NCI-H82 treated with DMSO at 0.1 percent for 48 hours (cell line): ENCODE measurements at regions not wholly inside any gene's neighbourhood (a gene's known extent, or its start where the extent isn't known, plus 50 kb on each side); places are given as distances from the start of the nearest gene placed in this dataset.

Experiments
- DNase-seq: peaks from one replicate; lab custom pipeline; 2025; ENCODE audit not compliant: unreplicated experiment; lab: John Stamatoyannopoulos, UW

DNA sequence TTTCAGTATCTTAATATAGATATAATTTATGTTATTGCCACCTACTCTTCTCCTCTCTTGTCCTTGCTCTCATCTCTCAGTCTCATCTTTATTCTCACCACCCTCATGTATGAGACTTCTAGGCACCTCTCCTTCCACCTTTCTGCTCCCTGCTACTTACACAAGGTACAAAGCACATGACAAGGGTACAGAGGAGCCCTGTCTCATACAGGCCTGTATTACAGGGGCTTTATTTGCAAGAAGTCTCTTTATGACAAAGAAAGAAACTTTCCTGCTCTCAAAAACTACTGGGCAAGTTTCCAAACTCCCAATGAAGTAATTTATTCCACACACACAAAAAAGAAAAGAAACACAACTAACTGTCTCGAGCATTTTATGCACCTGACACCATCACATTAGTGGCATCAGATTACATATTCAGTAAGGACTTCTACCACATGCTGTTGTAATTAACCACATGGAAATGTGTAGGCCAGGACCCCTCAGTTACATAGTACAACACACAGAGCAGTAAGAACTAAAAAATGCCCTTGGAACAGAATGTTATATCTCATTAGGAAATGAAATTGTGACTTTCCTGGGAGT, 253.1 kb downstream of the FZD1 start:
- no peak for DNase-seq

DNA sequence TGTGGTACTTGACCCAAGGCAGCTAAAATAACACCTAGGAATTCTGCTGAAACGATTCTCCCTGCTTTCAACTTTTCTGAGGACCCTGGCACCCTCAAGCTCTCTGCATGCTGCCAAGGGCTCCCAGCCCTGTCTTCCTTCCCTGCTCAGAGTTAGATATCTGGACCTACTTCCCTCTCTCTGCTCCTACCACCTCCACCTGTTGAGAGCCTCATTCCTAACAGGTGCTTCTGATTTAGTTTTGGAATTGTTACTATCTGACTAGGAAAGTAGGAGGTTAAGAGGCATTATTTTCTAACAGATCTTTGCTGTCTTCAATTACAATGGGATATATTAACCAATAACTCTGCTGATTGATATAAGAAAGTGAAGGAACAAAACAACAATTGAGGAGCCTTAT, 253.8 kb downstream of the FZD1 start:
- no peak for DNase-seq

DNA sequence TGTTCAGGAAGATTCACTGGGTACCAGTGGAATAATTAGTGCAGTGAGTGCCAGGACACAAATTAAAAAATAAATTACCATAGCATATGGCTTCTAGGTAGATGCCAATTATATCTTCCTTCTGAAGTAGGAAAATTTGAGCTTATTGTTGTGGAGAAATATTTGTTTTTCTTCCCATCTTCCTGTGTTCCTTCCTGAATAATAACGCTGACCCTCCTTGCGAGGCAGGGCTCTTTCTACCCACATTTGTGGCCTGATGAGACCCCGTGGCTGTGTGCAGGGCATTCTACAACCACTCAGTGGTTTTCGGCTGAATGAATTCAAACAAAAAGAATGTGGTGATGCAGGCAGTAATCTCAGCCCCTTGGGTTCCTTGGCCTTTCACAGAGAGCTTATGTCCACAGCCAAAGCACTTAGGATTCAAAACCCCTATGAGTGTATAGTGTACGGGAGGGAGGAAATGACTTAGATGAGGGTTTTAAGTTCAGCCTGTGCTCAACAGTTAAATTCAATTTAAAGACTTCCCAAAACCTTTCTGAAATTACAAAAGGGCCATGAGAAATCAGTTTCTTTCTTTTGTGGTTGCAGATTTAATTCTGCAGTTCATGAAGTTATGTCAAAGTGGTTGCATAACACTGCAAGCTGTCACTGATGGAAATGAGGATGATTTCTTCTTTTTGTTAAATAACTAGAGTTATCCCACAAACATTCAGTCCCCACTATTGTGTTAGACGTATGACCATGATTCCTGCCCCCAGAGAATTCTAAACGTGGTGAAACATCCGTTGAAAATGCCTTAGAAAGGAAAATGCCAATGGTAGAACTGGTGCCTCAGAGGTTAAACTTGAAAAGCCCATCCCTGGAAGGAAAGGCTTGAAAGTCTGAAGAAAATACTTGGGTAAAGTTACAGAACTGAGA, 255.3 kb downstream of the FZD1 start:
- no peak for DNase-seq

DNA sequence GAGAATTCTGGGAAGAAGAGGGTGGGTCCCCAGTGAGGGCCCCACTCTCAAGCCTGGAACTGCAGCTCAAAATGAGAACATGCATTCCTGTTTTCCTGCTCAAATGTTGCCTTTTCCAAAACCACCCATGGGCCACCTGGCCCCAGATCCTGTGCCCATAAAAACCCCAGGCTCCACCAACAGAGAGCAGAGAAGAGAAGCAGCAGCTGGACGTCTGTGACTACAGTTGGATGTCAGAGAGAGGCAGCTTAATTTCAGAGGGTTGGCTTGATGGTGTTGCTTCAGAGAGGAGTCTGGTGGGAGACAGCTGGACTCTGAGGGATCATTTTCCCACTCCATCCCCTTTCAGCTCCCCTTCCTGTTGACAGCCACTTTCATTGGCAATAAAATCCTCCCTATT, 256.4 kb downstream of the FZD1 start:
- no peak for DNase-seq

DNA sequence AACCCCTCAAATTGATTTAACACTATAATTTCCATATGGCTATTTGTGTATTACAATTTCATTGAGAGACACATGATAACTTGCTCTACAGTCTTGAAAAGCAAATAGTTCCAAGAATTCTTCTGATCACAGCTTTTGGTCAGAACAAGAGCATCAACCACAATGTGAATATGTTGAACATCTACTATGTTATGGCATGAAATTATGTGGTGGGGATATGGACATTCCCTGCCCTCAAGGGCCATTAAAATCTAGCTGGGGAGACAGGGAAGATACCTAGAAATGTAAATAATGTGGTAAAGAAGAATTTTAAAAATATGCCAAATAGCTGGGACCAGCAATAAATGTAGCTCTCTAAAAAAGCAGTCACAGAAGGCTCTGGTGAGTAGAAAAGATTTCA, 262.2 kb downstream of the FZD1 start:
- DNase-seq, result no peak

DNA sequence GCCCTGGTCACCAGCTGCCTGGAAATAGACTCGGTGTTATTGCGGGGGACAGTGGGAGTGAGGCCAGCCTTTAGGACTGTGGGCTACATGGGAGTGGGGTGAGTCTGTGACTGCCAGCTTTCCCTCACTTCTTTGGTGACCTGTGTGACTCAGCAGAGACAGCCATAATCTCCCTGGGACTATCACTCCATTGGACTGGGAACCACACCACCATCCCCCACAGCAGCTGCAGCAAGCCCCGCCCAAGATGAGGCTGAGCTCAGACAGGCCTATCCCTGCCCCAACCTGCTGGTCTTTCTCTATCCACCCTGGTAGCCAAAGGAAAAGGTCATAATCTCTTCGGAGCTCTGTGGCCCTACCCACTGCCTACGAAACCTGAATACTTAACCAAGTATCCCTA, 263.2 kb downstream of the FZD1 start:
- DNase-seq, result no peak

DNA sequence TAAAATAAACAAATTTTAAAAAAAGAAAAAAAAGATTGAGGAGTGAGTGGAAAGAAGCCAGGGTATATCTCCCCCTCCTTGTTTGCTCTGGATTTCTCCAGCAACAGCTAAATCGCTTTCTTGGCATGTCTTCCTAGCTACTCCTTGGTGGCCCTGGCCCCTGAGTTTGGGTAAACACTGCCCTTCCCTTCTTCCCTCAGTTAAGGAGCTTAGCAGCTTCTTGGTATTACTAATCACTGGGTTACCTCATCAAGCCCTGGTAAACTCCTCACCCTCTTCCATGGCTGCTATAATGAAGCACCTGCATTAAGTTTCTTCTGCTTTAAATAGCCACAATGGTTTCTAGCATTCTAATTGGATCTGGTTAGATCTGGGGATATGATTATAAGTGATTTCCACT, 269.8 kb downstream of the FZD1 start:
- DNase-seq, result peak; percentile 70

DNA sequence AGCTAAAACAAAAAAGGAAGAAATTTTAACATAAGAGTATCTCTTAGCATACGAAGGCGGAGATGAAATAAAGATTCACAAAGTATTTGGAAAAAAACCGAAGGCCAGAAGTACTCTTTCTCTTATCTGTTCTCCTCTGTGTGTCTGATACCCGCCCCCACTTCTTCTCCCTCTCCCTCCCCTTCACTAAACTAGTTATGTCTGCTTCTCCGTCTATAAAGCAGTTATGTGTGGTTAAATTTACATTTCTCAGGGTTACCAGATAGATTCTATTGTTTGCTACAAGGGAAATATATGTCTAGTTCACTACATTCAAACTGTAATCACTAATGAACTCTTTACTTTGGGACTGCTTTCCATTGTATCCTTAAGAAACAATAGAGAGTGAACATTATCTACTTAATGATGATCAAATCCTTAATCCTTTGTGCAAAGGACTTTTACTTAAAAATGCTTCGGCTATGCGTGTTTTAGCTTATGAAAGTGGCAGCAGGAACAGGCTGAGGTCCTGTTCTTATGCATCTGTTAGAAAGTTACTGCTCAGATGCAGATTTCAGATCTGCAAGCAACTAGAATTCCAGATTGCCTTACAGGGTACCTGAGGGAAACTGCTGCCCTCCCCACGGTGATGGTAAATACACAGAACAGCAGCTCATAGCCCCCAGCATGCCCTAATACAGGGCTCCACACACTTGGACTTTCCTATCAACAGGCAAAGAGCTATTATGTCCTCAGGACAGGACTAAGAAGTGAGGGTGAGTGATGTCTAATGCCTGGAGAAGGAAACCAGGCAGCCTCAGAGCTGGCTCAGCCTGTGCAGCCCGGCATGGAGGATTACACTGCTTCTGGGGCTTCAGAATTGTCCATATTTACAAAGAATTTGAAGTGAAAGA, 273.3 kb downstream of the FZD1 start:
- DNase-seq, result peak; percentile 19

DNA sequence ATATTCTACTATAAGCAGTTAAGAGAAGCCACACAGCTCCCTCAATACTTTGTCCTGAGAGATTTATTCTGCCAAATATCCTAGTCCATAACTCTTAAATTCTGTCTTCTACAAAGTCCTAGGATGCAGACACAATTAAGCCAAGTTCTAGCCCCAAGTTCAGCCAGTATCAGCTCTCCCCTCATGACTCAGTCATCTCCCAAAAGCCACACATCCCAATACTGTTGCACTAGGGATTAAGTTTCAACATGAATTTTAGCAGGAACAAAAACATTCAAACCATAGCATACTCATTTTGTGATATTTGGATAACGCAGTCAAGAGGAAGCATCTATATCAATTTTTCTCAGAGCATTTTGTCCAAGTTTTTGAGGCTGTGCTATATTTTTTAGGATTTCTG, 277.4 kb downstream of the FZD1 start:
- no peak for DNase-seq

DNA sequence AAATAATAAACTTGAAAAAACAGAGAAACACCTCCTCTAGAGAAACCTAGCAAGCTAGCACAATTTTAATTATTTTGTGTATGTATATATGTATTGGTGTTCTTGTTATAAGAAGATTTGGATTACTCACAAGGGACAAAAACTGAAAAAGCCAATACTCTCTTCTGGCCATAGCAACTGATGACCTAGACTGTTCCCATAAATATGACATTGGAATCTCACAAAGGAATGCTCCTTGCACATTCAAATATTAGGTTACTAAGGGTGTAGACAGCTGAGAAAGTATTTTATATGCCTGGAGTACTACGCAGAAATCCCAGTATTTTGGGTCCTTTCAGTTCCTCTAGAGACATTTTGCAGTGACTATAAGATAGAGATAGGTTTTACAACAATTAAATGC, 279.4 kb downstream of the FZD1 start:
- DNase-seq, result no peak

DNA sequence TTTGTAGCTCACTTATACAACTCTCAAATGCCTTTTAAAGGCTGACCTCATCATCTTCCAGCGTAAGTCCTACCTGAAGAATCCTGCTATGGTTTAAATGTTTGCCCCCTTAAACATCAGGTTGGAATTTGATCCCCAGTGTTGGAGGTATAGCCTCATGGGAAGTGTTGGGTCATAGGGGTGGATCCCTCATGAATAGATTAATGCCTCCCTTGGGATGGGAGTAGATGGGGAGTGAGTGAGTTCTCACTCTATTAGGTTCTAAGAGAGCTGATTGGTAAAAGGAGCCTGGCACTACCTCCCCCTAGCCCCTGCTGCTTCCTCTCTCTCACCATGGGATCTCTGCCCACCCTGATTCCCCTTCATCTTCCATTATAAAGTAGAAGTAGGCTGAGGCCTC, 285.6 kb downstream of the FZD1 start:
- DNase-seq, result no peak

DNA sequence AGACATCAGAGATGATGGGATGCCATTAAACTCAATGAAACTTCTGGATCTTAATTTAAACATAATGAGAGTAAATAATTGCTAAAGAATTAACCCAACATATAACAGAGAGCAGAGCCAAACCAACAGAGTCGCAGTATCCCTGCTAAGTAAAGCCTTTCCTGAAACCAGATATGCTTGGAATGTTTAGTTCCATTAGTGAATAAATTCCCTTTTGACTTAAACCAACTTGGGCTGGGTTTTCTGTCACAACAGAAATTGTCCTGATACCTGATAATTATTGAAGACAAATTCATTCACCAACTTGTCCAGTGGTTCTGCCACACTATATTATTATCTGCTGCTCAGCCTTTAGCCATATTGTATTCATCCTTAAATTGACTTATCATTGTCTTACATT, 286.7 kb downstream of the FZD1 start:
- no peak for DNase-seq

DNA sequence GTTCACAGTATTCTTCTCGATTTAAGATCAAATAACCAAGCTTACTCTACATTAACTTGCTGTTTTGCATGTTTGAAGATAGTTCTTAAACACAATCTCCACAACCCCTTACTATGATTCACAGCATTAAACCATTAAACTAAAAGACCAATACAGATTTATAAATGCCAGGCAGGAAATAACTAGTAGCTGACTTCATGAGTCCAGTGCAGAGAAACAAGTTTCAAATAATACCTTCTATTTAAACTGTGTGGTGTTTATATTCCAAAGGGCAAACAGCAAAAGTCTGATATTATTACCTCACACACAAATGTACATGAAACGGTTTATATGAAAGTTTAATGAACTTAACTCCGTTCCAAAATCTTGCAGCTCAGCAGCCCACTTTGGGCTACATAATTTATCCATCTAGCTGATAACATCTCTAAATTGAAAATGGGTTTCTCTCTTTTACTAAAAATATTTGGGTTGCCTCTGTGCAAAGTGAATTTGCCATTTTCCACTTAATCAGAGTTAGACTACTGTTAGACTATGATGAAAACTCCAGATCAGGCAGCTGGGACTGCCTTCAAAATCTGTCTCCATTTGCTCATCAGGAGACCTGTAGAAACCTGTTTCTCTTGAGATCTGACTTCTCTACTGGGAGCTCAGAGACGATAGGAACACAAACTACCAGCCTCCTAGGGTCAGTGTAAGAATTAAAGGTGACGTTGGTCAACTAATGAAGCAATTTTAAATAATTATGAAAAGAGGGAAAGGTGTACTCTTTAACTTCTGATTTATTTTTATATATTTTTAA, 287.3 kb downstream of the FZD1 start:
- DNase-seq, result no peak

DNA sequence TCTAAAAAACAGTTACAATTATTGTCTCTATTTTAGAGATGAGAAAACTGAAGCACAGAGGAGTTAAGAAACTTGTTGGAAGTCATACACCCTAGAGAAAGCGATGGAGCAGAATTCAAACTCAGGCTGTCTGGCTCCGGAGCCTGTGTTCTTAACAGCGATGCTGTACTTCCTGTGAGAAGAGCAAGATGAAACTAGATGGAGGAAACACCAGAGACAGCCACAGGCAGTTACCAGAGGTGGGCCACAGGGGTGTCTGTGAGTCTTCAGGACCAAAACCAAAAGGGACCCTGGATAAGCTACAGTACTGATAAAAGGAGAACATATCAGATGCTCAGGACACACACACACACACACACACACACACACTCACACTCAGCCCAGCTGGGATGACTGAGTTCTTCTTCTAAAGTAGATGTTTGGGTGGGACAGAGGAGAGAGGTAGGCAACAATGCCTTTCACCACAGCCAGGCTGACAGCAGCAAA, 289.2 kb downstream of the FZD1 start:
- no peak for DNase-seq

DNA sequence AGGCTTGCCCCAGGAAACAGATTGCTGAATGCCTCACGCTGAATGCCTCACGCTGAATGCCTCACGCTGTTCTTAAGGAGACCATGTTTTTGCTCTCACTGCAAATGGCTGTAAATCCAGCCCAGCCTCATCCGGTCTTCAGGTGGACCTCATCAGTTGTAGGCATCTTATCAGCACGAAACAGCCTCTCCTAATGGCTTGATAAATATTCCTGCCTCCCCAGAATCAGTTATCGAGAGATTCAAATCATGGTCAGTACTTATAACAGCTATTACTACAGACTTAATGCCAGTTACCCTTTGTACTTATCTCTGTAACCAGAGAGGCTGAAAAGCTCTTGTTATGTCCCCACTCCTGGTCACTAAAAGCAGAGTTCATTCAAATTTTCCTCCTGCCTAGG, 290.6 kb downstream of the FZD1 start:
- DNase-seq, result no peak

DNA sequence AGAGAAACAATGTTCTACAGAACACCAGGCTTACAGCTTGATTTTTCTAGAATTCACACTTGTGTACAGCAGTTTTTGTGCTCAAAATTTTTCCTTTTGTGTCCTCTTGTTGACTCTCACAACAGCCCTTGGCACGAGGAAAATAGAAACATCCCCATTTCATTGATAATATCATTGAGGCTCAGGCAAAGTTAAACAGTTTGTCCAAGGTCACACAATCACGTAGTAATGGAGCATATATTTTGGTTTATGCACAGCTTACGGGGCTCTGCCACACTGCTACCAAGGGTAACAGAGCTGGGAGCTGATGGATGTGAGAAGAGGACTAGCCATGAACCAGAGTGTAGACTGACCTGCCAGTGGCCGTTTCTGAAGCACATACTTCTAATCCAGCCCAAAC, 292.0 kb downstream of the FZD1 start:
- DNase-seq, result no peak

DNA sequence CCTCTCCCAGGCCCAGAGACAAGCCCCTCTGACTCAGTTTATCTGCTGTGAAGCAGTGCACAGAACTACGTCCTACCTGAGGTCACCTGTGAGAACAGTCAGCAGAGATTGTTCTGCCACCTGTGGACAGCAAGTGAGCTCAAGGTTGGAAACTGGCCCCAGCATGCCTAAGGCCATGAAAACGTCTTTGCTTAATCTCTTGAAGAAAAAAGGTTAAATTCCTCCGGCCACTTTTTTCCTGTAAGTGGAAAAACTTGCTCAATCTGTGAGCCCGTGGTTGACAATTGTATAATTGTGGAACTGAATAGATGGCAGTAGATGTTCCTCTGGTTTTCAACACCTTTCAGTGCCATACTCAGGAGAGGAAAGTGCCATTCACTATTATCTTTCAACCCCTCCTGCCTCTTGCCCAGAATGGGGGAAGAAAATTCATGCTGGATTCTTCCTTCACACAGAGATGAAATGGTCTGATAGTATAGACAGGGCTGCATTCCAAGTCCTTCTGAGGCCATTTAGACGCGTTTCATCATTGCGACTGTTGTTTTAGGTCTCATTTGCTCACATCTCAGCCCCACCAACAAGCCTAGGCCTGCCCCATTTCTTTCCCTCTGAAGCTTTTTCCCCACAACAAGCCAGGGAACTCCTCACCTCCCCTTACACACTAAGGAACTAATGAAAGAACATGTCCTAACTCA, 292.9 kb downstream of the FZD1 start:
- DNase-seq, result no peak

DNA sequence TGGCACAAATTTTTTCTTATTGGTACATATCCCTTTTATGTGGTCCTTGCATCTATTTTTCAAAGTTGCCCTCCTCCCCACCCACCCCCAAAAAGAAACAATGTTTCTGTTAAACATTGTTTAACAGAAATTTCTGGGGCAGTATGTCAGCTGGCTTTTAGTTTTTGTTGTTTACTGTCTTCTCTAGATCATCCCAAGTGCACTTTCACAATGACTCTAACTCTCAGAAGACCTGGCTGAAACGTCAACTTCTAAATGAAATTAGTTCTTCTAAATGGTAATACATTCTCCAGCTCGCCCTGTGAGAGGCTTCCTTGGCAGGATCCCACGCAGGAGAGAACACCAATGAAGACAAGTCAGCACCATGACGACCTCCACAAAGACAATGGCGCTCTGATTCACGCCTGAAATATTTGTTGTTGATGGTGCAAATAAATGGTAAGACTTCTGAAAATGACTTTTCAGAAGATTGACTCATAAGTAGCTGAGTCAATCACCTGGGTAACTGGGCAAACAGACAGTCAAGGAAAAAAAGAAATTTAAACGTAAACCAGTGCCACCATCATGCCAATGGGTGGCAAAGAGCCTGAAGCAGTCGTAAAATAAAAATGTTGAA, 293.7 kb downstream of the FZD1 start:
- DNase-seq, result no peak

DNA sequence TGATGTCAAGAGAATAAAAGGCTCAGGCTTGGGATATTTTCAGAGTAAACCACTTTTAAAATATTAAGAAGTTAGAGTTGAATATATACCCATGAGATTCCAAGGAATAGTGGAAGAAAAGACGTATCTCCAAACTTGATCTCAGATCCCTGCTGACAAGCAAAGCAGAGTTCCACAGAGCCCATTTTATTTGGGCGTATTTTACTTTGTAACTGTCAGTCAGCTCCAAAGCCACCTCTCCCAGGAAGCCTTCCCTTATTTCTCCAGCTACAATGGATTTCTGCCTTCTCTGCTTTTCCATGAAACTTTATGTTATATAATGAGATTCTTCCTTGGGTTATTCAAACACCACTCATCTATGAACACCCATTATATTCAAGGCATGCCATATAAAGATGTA, 295.7 kb downstream of the FZD1 start:
- no peak for DNase-seq

DNA sequence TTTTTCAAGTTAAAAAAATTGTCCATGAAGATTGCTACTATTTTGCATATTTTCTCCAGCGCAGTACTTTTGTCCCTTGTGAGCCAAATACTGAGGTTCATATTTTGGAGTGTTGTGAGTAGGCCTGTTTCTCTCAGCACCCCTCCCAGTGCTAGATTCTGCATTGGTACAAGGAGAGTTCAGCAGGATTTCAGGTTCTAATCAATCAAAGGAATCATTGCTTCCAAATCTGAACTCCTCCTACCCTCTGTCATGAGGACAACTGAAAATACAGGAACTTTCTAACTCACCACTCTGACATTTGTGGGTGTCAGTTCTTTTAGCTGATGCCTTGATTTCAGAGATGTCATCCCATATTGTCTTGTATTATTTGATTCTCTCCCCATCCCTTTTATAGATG, 299.9 kb downstream of the FZD1 start:
- DNase-seq, result no peak
